ENCODE measurements at regions not wholly inside any gene's neighbourhood (a gene's known extent, or its start where the extent isn't known, plus 50 kb on each side); places are given as distances from the start of the nearest gene placed in this dataset.

DNA sequence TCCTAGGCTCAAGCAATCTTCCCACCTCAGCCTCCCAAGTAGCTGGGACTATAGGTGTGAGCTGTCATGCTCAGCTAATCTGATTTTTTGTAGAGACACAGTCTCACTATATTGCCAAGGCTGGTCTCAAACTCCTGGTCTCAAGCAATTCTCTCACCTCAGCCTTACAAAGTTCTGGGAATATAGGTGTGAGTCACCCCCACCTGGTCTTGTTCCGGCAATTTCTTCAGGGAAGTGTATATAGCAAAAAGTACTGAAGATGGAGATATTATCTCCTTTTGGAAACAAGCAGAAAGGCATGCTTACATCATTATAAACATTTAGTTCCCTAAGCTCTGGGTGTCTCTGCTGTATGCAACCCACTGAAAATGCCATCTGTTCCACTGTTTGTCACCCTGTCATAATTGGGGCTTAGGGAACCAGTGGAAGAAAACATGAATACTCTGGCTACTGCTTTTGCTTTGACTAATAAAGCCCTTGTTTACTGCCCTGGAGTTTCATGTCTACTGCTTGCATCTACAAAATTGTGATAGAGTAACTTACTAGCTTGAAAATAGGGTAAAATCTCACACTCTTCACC, 940.2 kb downstream of the GALC start (continued):
- TF ChIP-seq CREB1 (IDR thresholded peaks at IDR 0.05; ENCODE audit: low read depth): no peak
- TF ChIP-seq SUPT20H (IDR thresholded peaks at IDR 0.05; ENCODE audit: borderline replicate concordance, control insufficient read depth, low read depth, low read length): no peak
- TF ChIP-seq GATAD2B (conservative IDR thresholded peaks at IDR 0.05; ENCODE audit: low read depth): no peak

- in situ Hi-C loops (cut with MboI) (no loop called here), intact Hi-C loops (cut with micrococcal nuclease; ENCODE audit: unreplicated experiment) (no loop called here)
- no peak overlapping the region for H3K4me2 ChIP-seq (ENCODE audit: control insufficient read depth, insufficient read depth)
- H3K79me2 ChIP-seq (ENCODE audit: control insufficient read depth, insufficient read depth, low read length): no peaks in the 10 kb centered on the region
- FAIRE-seq: no peak
- DNase-seq (ENCODE audit: low read depth, low spot score): no peak
- ChIA-PET RAD21 (ENCODE audit: unreplicated experiment) (interaction anchor here (0.9 kb wide), 1 partner anchor 1014 kb away, joined by 4 read pairs; no protein-coding TSS in a partner anchor), SMC1A (ENCODE audit: uncharacterized antibody, unreplicated experiment) (interaction anchor here (0.9 to 1.1 kb wide), 2 partner anchors 10 to 28 kb away, joined by 3 read pairs; no protein-coding TSS in a partner anchor), CTCF (interaction anchor here (0.8 to 2.9 kb wide), 8 partner anchors 9 to 348 kb away, joined by 3 to 12 read pairs (median 3); no protein-coding TSS in a partner anchor), POLR2A (interaction anchor here (0.6 kb wide), 1 partner anchor 517 kb away, joined by 4 read pairs; no protein-coding TSS in a partner anchor)
- TF ChIP-seq MXI1 (IDR thresholded peaks at IDR 0.05; ENCODE audit: low read depth, low read length): no peak
- TF ChIP-seq RCOR1 (conservative IDR thresholded peaks at IDR 0.05; ENCODE audit: low read depth, low read length): no peak
- no peak for TF ChIP-seq RFX5 (IDR thresholded peaks at IDR 0.05; ENCODE audit: low read depth, low read length)
- TF ChIP-seq, protein P1, sequence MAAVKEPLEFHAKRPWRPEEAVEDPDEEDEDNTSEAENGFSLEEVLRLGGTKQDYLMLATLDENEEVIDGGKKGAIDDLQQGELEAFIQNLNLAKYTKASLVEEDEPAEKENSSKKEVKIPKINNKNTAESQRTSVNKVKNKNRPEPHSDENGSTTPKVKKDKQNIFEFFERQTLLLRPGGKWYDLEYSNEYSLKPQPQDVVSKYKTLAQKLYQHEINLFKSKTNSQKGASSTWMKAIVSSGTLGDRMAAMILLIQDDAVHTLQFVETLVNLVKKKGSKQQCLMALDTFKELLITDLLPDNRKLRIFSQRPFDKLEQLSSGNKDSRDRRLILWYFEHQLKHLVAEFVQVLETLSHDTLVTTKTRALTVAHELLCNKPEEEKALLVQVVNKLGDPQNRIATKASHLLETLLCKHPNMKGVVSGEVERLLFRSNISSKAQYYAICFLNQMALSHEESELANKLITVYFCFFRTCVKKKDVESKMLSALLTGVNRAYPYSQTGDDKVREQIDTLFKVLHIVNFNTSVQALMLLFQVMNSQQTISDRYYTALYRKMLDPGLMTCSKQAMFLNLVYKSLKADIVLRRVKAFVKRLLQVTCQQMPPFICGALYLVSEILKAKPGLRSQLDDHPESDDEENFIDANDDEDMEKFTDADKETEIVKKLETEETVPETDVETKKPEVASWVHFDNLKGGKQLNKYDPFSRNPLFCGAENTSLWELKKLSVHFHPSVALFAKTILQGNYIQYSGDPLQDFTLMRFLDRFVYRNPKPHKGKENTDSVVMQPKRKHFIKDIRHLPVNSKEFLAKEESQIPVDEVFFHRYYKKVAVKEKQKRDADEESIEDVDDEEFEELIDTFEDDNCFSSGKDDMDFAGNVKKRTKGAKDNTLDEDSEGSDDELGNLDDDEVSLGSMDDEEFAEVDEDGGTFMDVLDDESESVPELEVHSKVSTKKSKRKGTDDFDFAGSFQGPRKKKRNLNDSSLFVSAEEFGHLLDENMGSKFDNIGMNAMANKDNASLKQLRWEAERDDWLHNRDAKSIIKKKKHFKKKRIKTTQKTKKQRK (IDR thresholded peaks at IDR 0.05; ENCODE audit: low read depth, low read length): no peak
- no peak for TF ChIP-seq SKIL (IDR thresholded peaks at IDR 0.05; ENCODE audit: low read depth, poor library complexity, severe bottlenecking)
- TF ChIP-seq BCL11A (IDR thresholded peaks at IDR 0.05; ENCODE audit: low read depth, low read length): no peak
- TF ChIP-seq MTA2 (IDR thresholded peaks at IDR 0.05; ENCODE audit: low read depth): no peak
- TF ChIP-seq DPF2 (IDR thresholded peaks at IDR 0.05): no peak
- TF ChIP-seq CBX3 (IDR thresholded peaks at IDR 0.05; ENCODE audit: borderline replicate concordance, low read depth): no peak
- TF ChIP-seq PAX5 (IDR thresholded peaks at IDR 0.05; ENCODE audit: borderline replicate concordance, low read depth, low read length): no peak
- no peaks in the 10 kb centered on the region for H3K27me3 ChIP-seq (replicated peaks in 1 of 2; ENCODE audit: control insufficient read depth in 2 of 2, insufficient read depth in 2 of 2, low read length in 1 of 2)
- no peaks in the 10 kb centered on the region for H4K20me1 ChIP-seq (ENCODE audit: control insufficient read depth, insufficient read depth)
- no TSS peak for BruUV-seq (replicated peaks)
- no peak overlapping the region for H3K9ac ChIP-seq (ENCODE audit: control insufficient read depth, insufficient read depth, low read length)
- no peak for ATAC-seq
- no peak overlapping the region for H3K4me3 ChIP-seq
- H3K27ac ChIP-seq (ENCODE audit: control insufficient read depth, insufficient read depth): no peak overlapping the region
- 0% methylated on average over 1 of the region's 1 CpG for WGBS (ENCODE audit: insufficient coverage, insufficient replicate concordance, low lambda C conversion rate, missing lambda C conversion rate)
- no peaks in the 10 kb centered on the region for H3K4me1 ChIP-seq (ENCODE audit: control insufficient read depth, insufficient read depth, low read length)
- H2AFZ ChIP-seq (ENCODE audit: control insufficient read depth, low read depth, low read length): no peak overlapping the region
- no peaks in the 10 kb centered on the region for H3K36me3 ChIP-seq (ENCODE audit: control insufficient read depth in 2 of 2, insufficient read depth in 2 of 2, low read length in 1 of 2)
- H3K9me3 ChIP-seq (replicated peaks; ENCODE audit: control insufficient read depth, insufficient read depth, low read length): no peaks in the 10 kb centered on the region
Measured at GRCh38 chr14:87050421-87050820, 942.6 kb downstream of the GALC start.
